ENCODE measurements at regions not wholly inside any gene's neighbourhood (a gene's known extent, or its start where the extent isn't known, plus 50 kb on each side); places are given as distances from the start of the nearest gene placed in this dataset.

GRCh38 chr18:59966913-59967312 is 67.1 kb downstream of the PMAIP1 start:
- no peak for TF ChIP-seq CTCF (IDR thresholded peaks at IDR 0.05)
- TF ChIP-seq POLR2A (IDR thresholded peaks at IDR 0.05; ENCODE audit: low read depth), result no peak
- no peak for TF ChIP-seq POLR2AphosphoS5 (IDR thresholded peaks at IDR 0.05)
